ENCODE measurements at regions not wholly inside any gene's neighbourhood (a gene's known extent, or its start where the extent isn't known, plus 50 kb on each side); places are given as distances from the start of the nearest gene placed in this dataset.

DNA sequence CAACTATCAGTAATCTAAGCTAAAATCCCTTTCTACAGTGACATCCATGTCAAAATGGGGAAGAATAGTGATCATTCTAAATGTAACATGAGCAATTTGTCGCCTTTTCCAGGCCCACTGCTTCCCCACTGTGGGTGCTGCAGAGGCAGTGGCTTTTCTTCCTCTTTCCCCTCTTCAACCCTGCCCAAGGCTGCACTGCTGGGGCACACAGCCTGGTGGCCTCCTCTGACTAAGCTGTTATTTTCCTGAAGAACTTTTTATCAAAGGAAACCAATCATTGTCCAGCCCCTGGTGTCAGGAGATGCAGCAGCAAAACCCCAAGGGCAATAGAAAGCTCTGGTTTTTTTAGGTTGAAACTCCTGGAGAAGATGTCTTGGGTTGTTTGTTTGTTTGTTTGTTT is 117.6 kb upstream of the KLF7 start:
- TF ChIP-seq CTCF (IDR thresholded peaks at IDR 0.05) (no peak), EZH2 (IDR thresholded peaks at IDR 0.05) (no peak), EZH2phosphoT487 (IDR thresholded peaks at IDR 0.05) (no peak)

All from neural progenitor cell (in vitro differentiated cells).